PFSK-1 (cell line): ENCODE measurements at regions not wholly inside any gene's neighbourhood (a gene's known extent, or its start where the extent isn't known, plus 50 kb on each side); places are given as distances from the start of the nearest gene placed in this dataset.

Experiments used
- FOXP2 ChIP-seq: optimal IDR thresholded peaks from 2 replicates; pipeline ENCODE3; 2011; ENCODE audit warnings: borderline replicate concordance, control low read depth, inconsistent platforms; ENCODE audit not compliant: insufficient read depth; ENCODE audit errors: extremely low read length, extremely low read depth
- POLR2AphosphoS5 ChIP-seq: IDR thresholded peaks from 2 replicates; pipeline ENCODE4 v1.6.1; 2012; ENCODE audit warnings: low read depth, mild to moderate bottlenecking, control low read depth, low read length, moderate library complexity
- SIN3A ChIP-seq: IDR thresholded peaks from 2 replicates; pipeline ENCODE4 v1.6.1; 2012; ENCODE audit warnings: mild to moderate bottlenecking, low read length, moderate library complexity, borderline replicate concordance; ENCODE audit not compliant: insufficient read depth
- TAF1 ChIP-seq: IDR thresholded peaks from 2 replicates; pipeline ENCODE4 v1.6.1; 2012; ENCODE audit warnings: low read length, control low read depth, borderline replicate concordance; ENCODE audit not compliant: insufficient read depth
- TF ChIP-seq, protein P1 (sequence below), 2 experiments: IDR thresholded peaks; 2 replicates each; pipeline versions ENCODE4 v1.6.1 to v1.8.0; 2011 to 2012; ENCODE audit warnings: low read depth in 2 of 2, low read length in 2 of 2, control low read depth in 1 of 2, inconsistent platforms in 1 of 2, mild to moderate bottlenecking in 1 of 2, moderate library complexity in 1 of 2; ENCODE audit not compliant: insufficient read depth in 1 of 2

GRCh38 chr3:181899702-181900101 lies 188.0 kb downstream of the SOX2 start:
- TF ChIP-seq SIN3A (no peak), FOXP2 (no peak), TAF1 (no peak), POLR2AphosphoS5 (no peak)
- TF ChIP-seq, protein P1, sequence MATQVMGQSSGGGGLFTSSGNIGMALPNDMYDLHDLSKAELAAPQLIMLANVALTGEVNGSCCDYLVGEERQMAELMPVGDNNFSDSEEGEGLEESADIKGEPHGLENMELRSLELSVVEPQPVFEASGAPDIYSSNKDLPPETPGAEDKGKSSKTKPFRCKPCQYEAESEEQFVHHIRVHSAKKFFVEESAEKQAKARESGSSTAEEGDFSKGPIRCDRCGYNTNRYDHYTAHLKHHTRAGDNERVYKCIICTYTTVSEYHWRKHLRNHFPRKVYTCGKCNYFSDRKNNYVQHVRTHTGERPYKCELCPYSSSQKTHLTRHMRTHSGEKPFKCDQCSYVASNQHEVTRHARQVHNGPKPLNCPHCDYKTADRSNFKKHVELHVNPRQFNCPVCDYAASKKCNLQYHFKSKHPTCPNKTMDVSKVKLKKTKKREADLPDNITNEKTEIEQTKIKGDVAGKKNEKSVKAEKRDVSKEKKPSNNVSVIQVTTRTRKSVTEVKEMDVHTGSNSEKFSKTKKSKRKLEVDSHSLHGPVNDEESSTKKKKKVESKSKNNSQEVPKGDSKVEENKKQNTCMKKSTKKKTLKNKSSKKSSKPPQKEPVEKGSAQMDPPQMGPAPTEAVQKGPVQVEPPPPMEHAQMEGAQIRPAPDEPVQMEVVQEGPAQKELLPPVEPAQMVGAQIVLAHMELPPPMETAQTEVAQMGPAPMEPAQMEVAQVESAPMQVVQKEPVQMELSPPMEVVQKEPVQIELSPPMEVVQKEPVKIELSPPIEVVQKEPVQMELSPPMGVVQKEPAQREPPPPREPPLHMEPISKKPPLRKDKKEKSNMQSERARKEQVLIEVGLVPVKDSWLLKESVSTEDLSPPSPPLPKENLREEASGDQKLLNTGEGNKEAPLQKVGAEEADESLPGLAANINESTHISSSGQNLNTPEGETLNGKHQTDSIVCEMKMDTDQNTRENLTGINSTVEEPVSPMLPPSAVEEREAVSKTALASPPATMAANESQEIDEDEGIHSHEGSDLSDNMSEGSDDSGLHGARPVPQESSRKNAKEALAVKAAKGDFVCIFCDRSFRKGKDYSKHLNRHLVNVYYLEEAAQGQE (IDR thresholded peaks at IDR 0.05; ENCODE audit: insufficient read depth in 1 of 2, low read depth in 2 of 2, low read length in 2 of 2): no peak

DNA sequence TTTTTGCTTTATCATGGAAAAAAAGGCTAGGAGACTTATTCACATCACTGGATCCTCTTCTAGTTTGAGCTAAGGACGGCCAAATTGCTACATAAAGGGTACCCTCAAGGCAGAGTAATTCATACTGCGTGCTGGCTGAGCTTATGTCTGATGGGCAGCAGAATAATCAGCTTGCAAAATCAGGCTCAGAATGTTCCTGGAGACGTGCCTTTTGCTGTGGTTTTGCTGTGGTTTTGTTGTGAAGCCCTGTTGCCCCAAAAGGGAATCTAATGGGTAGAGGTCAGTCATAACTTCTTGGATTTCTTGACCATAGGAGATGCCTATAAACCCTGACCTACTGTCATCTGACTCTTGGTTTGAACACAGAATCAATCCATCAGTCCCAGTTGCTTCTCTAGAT lies 189.9 kb downstream of the SOX2 start:
- no peak for TF ChIP-seq FOXP2
- TF ChIP-seq TAF1: no peak
- TF ChIP-seq POLR2AphosphoS5: no peak
- TF ChIP-seq SIN3A: no peak
- TF ChIP-seq, protein P1 (IDR thresholded peaks at IDR 0.05; ENCODE audit: insufficient read depth in 1 of 2, low read depth in 2 of 2, low read length in 2 of 2): no peak

DNA sequence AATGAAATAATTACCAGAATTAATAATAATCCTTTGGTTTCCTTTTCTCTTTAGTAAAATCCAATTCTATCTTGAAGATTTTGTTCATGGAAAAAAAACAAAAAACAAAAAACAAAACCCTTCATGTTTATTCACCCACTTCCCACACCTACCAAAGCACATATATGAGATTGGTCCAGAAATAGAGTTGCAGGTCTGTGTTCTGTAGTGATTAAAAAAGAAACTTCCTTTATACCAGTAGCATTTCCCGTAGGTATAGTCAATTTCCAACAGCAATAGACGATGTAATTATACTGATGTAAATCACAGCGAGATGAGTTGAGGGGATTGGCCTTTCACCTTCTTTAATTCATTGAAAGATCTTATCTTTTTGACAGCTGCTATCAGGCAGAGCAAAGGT lies 194.6 kb downstream of the SOX2 start:
- TF ChIP-seq, protein P1 (IDR thresholded peaks at IDR 0.05; ENCODE audit: insufficient read depth in 1 of 2, low read depth in 2 of 2, low read length in 2 of 2): no peak
- TF ChIP-seq SIN3A (no peak), POLR2AphosphoS5 (no peak), TAF1 (no peak), FOXP2 (no peak)

DNA sequence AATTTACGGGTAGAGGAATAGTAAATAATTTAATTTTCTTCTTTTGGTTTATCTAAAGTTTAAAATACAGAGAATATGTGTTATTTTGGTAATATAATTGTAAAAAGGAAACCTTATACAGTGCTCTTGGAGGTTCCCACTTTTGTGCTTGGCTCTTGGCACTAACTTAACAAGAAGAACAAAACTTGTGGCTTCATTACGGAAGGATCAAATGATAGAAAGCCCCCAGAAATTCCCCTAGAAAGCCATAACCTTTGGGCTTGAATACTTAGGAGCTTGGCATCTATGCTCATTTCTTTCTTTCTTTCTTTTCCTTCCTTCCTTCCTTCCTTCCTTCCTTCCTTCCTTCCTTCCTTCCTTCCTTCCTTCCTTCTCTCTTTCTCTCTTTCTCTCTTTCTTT lies 197.5 kb downstream of the SOX2 start:
- TF ChIP-seq, protein P1 (IDR thresholded peaks at IDR 0.05; ENCODE audit: insufficient read depth in 1 of 2, low read depth in 2 of 2, low read length in 2 of 2): no peak
- TF ChIP-seq FOXP2 (no peak), TAF1 (no peak), POLR2AphosphoS5 (no peak), SIN3A (no peak)

DNA sequence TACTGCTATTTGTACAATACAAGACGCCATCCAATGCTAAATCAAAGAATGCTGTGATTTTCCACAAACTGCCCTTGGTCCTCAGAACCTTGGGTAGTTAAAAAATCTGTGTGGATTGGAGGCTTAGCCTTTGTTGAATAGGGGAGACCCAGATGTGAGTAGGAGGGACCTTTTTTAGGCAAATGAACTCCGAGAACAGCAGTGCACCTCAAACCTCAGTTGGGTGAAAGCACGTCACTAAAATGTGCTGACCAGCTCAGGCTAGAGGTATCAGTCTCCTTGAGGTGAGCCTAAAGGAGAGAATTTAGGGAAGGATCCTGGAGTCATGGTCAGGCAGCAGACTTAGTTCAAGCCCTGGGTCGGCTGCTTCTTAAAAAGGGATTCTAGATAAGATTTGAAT lies 200.7 kb downstream of the SOX2 start:
- TF ChIP-seq TAF1 (no peak), POLR2AphosphoS5 (no peak), SIN3A (no peak), FOXP2 (no peak)
- TF ChIP-seq, protein P1 (IDR thresholded peaks at IDR 0.05; ENCODE audit: insufficient read depth in 1 of 2, low read depth in 2 of 2, low read length in 2 of 2): no peak
